ACHN (cell line): ENCODE measurements at regions not wholly inside any gene's neighbourhood (a gene's known extent, or its start where the extent isn't known, plus 50 kb on each side); places are given as distances from the start of the nearest gene placed in this dataset.
"Not testable (repeated sequence)": the region's sequence is repeated elsewhere in the genome, so short reads cannot be mapped to it uniquely, and the experiment has no call there.

Experiments used
- DNase-seq: peaks from one replicate; pipeline ENCODE4 v3.0.0-alpha.2; 2015
- in situ Hi-C: cut with HindIII; loops from 2 replicates; pipeline ENCODE4 v1.10.0; 2017; ENCODE audit warnings: low sequenced_read_pairs, low pct_ligation_motif_present, low pct_unique_long_range_greater_than_20kb

DNA sequence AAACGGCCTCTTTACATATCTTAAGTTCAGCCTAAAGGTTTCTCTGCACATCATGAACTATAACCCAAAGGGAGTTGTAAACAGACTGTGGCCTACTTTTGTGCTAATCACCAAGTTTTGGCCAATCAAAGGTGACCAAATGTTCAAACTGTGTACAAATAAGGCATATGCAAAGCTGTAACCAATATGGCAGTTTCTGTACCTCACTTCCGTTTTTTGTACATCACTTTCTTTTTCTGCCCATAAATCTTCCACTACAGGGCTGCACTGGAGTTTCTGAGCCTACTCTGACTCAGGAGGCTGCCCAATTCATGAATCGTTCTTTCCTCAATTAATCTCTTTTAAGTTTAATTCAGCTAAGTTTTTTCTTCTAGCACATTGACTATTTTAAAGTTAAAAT lies 318.7 kb downstream of the SLC7A11 start:
- in situ Hi-C loops: no loop called here
- DNase-seq: no peak

DNA sequence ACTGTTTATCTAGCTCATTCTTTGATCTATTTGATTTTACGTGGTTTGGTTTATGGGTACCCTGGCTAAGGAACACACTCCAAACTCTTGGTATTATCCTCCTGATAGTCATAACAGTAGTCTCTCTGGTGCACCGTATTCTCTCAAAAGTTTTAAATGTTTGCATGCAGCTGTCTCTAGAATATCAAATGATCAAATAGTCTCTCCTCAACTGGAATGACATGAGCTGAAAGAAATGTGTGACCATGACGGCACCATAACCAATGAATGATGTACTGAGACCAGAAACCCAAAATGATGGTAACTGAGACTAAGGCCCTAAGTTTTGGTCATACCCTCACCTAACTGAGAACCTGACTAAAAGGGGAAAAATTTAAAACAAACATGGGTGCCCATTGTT lies 319.4 kb downstream of the SLC7A11 start:
- in situ Hi-C loops: no loop called here
- DNase-seq: no peak

DNA sequence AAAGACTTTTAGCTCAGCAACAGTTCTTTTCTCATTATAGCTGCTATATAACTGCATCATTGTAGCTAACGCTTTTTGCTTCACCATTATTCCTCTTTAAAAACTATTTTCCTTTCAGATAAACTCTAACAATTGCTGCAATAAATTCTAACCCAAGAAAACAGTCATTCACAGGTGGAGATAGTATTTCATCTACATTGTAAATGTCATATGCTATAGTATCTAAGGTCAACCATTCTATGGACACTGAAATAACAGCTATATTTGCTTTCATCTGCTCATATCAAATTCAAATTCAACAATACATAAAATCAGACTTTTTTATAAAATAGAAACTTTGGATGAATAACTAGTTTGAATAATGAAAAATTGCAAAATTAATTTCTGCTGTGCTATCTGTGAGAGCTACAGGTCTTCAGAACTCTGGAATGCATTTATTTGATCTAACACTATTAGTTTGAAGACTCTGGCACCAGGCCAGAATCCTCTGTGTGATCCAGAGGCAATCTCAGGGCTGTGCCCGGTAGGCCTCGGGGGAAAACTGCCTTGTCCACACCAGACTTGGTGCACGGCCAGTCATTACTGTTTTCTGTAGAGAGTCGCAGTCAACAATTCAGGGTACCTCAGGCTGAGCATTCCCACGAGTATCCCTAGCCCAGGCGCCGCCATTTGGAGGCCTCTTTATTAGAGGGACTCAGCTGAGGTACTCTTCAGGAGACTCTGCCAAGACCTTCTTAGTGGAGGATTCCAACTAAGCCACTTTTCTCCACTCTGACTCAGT lies 332.4 kb downstream of the SLC7A11 start:
- DNase-seq: no peak
- in situ Hi-C loops: no loop called here

DNA sequence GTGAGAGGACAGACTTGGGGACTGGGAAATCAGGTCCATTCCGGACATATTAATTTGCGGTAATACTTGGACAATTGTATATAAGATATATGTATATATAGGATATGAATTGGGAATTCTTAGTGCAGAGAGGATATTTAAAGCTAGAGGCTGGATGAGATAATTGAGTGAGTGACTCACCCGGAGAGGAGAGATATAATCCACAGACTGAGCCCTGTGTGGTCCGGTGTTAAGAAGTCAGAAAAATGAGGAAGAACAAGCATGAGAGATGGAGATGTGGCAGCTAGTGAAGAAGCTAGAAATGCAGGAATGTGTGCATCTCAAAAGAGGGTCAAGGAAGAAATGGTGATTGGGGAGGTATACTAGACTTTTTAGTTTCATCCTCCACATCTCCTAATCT lies 336.2 kb downstream of the SLC7A11 start:
- DNase-seq: no peak
- in situ Hi-C loops: no loop called here

DNA sequence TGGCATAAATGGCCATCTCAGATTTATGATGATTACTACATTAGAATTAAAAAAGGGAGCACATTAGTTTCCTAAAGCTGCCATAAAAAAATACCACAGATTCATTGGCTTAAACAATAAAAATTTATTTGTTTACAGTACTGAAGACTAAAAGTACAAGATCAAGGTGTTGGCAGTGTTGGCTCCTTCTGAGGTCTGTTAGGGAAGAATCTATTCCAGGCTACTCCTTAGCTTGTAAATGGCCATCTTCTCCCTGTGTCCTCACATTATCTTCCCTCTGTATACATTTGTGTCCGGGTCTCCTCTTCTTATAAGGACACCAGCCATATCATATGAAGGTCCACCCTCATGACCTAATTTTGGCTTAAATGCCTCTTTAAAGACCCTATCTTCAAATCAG lies 341.0 kb downstream of the SLC7A11 start:
- in situ Hi-C loops: no loop called here
- no peak for DNase-seq

DNA sequence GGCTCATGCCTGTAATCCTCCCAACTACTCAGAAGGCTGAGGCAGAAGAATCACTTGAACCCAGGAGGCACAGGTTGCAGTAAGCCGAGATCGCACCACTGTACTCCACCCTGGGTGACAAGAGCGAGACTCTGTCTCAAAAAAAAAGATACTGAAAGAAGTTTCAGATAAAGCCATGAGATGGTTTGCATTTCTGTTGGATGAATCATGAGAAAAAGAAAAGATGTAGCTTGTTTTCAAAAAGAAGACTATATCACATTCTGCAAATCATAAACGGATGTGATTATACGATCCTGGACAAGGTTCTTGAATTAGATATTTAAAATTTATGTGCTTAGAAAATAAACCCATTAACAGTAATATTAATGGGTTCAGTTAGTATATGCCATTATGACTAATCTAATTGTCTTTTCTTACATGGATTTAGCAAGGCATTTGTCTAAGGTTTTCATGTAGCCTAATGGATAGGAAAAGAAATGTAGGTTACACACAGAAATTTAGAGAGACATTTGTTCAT lies 345.9 kb downstream of the SLC7A11 start:
- peak; percentile 11 for DNase-seq

DNA sequence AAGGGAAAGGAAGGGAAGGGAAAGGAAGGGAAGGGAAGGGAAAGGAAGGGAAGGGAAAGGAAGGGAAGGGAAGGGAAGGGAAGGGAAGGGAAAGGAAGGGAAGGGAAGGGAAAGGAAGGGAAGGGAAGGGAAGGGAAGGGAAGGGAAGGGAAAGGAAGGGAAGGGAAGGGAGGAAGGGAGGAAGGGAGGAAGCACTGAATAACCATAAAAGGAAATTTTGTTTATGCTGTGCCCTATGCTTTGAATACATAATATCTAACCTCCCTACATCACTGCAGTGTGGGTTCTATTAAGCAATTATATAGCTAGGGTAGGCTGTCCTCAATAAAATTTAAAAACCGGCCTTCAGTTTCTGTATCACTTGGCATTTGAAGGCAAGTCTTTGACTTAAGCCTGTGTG lies 346.6 kb downstream of the SLC7A11 start:
- DNase-seq, in situ Hi-C loops: not testable (repeated sequence)

More for the DNA sequence above, 345.9 kb downstream of the SLC7A11 start:
- in situ Hi-C loops: no loop called here

DNA sequence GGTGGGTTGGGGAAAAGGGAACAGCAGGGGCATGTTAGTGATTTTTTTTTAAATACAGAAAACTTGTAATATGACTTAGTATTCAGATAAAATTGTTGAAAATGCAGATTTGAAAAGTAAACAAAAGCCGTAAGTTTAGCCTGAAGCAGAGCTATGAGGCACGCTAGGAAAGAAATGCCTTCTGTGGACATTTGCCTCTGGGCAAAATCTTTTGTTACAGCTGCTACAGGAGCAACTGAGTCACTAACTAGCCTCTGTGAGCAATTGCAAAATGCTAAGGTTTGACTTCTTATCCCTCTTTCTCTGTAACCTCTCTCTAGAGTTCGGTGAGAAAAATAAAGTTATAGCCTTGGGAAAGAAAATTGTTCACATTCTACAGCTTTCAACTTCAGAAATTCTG lies 350.0 kb downstream of the SLC7A11 start:
- in situ Hi-C loops: no loop called here
- no peak for DNase-seq

DNA sequence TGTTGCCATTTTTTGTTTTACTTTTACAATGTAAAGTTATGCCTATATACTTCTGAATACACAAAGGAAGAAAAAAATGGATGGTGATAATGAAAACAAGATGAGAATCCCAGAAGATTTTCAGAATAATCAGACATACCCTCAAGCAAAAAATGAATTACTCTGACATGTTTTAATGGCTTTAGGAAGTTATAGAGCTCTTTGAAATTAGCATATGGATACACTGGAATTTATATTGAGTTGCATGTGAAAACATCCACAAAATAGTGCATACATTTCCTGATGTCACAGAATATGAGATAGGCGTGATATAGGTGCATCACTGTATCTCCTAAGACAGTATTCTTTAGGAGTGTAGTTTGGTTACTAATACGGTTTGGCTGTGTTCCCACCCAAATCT lies 351.3 kb downstream of the SLC7A11 start:
- in situ Hi-C loops: no loop called here
- DNase-seq: no peak

DNA sequence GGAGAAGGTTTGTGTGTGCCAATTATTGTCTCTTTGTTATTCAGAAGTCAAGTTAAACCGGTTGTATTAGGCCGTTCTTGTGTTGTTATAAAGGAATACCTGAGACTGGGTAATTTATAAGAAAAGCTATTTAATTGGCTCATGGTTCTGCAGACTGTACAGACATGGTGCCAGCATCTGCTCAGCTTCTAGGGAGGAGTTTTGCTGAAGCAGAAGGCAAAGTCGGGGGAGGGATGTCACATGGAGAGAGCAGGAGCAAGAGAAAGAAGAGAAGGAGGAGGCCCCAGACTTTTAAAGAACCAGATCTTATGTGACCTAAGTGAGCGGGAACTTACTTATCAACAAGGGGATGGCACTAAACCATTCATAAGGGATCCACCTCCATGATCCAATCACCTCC lies 349.3 kb upstream of the PCDH18 start:
- in situ Hi-C loops: no loop called here

DNA sequence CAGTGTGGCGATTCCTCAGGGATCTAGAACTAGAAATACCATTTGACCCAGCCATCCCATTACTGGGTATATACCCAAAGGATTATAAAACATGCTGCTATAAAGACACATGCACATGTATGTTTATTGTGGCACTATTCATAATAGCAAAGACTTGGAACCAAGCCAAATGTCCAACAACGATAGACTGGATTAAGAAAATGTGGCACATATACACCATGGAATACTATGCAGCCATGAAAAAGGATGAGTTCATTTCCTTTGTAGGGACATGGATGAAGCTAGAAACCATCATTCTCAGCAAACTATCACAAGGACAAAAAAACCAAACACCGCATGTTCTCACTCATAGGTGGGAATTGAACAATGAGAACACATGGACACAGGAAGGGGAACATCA lies 335.8 kb upstream of the PCDH18 start:
- in situ Hi-C loops, DNase-seq: not testable (repeated sequence)

More for the DNA sequence above, 349.3 kb upstream of the PCDH18 start:
- no peak for DNase-seq

DNA sequence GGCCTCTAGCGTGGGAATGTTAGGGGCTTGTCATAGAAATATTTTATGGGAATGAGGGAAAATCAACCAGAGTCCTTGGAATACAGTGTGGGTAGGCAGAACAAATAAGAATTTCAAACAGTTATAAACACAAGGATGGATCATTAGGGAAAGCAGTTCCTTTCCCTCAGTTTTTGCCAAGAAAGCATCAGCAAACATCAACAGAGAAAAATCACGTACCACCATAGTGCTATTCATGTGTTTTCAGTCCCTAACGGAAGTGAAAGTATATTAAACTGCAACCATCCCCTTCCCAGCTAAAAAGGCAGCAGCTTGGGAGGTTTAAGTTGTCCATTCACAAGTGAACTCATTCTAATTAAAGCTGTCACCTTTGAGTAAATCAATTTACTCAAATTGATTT lies 334.4 kb upstream of the PCDH18 start:
- in situ Hi-C loops: no loop called here
- no peak for DNase-seq

DNA sequence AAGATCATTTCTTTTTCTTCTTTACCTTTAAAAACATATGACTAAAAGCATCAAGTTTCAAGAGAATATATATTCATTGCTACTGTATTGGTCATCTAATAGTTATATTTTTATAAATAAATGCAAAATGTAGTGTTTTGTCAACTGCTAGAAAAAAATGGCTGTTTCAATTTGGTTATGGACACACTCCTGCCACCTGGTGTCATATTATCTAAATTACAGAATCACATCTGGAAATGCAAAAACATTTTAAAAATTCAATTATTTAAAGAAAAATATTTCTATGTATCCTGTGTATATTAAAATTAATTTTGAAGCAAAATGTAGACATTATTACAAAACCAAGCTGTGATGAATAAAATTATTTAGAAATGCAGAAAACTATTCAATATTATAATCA lies 329.4 kb upstream of the PCDH18 start:
- in situ Hi-C loops: no loop called here
- peak; percentile 31 for DNase-seq

DNA sequence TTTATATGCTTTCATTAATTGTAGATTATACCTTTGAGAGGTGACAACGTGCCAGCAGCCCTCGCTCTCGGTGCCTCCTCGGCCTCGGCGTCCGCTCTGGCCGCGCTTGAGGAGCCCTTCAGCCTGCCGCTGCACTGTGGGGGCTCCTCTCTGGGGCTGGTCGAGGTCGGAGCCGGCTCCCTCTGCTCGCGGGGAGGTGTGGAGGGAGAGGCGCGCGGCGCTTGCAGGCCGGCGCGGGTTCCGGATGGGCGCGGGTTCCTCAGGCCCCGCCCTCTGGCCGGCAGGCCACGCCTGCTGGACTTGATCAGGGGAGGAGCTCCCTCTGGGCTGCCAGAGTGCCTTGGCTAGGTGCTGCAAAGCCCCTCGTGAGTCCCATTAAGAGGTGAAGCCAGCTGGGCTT lies 321.1 kb upstream of the PCDH18 start:
- DNase-seq: no peak
- in situ Hi-C loops: no loop called here

DNA sequence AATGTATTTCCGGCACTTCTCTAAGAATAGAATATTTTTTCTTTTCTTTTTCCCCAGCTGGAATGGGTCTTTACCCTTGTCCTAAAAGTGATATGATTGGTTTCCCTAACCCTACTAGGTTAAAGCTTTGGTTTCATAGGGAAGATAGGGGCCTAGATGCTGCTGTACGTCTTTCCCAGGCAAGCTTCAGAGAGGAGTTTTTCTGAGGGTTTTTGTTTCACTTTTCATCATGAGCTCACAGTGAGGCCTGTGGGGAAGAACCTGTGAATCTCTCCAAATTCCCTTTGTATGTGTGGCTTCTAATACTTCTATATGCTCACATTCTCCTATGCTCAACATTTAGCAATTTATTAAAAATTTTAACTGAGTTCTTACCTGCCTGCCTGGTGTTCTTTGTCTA lies 320.0 kb upstream of the PCDH18 start:
- DNase-seq: no peak
- in situ Hi-C loops: no loop called here

DNA sequence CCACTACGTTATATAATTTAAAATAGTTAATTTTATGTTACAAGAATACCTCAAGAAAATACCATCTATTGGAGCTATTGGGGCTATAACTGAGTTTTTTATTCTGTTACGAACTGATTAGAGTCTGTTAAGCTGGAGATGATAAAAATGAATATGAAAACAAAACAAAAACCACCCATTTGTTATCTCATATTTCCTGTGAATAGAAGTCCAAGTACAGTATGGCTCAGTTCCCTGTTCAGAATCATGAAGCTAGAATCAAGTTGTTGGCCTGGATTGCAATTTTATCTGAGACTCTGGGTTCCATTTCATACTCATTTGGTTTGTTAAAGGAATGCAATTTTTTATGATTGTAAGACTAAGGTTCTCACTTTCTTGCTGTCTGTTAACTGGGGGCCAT lies 319.1 kb upstream of the PCDH18 start:
- in situ Hi-C loops: no loop called here
- no peak for DNase-seq

DNA sequence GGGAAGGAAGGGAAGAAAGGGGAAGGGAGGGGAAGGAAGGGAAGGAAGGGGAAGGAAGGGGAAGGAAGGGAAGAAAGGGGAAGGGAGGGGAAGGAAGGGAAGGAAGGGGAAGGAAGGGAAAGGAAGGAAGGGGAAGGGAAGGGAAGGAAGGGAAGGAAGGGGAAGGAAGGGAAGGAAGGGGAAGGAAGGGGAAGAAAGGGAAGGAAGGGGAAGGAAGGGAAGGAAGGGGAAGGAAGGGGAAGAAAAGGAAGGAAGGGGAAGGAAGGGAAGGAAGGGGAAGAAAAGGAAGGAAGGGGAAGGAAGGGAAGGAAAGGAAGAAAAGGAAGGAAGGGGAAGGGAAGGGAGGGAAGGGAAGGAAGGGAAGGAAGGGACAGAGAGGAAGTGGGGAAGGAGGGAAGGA lies 295.7 kb upstream of the PCDH18 start:
- not testable (repeated sequence) for DNase-seq

DNA sequence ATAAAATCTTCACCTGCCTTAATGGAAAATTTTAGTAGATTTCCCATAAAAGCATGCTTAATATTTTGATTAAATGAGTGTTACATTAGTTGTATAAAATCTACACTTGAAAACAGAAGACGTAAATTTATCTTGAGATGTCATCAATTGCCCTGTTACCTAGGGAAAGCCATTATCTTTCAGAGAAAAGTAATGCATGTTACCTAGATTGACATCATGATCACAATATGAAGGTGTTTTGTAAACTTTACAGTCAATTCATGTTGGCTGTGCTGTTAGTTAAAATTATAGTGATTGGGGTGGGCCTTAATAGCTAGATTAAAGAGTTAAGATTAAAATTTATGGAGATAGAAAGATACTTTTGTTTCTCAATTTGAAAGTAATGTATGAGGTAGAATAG lies 293.2 kb upstream of the PCDH18 start:
- in situ Hi-C loops: no loop called here
- no peak for DNase-seq

More for the DNA sequence above, 295.7 kb upstream of the PCDH18 start:
- in situ Hi-C loops: not testable (repeated sequence)

DNA sequence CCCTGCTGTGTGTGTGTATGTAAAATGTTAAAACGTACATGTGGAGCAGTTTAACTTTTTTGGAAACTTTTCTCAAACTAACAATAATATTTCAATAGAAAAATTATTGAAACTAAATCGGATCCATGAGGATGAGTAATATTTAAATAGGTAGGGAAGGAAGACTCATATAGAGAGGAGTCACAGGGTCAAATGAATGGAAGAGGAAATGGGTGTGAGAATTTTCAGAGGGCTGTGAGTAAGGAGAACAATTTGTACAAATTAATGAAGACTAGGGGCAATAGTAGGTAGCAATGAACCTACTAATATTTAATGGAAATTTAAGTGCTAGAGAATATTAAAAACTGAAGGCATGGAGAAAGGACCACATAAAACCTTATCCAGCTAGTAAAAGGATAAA lies 290.7 kb upstream of the PCDH18 start:
- DNase-seq: no peak
- in situ Hi-C loops: no loop called here

DNA sequence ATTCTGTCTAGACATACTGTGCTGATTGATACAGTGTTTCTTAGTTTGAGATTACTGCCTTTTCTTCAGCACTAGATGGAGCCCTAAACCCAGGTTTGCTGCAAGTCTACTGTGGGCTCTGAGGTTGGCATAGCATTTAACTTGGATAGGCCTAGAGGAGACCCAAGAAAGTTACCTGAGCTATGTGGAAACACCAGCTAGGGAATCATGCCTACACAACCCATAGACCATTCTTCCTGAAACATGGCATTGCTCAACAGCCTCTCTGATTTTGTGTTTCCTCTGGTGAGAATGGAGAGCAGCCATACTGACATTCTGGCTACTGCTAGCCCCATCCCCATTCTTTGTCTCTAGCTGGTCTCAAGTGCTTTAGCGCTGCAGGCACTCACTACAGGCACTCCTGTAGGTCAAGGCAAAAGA lies 287.7 kb upstream of the PCDH18 start:
- in situ Hi-C loops: no loop called here
- DNase-seq: peak; percentile 55
